GM21576 (cell line): ENCODE measurements at regions not wholly inside any gene's neighbourhood (a gene's known extent, or its start where the extent isn't known, plus 50 kb on each side); places are given as distances from the start of the nearest gene placed in this dataset.

ENCODE experiments used
- ATAC-seq: cut with Tn5 transposase; IDR thresholded peaks from one replicate; pipeline ENCODE4 v1.9.1; 2021; ENCODE audit warnings: mild to moderate bottlenecking, moderate library complexity; ENCODE audit not compliant: unreplicated experiment

DNA sequence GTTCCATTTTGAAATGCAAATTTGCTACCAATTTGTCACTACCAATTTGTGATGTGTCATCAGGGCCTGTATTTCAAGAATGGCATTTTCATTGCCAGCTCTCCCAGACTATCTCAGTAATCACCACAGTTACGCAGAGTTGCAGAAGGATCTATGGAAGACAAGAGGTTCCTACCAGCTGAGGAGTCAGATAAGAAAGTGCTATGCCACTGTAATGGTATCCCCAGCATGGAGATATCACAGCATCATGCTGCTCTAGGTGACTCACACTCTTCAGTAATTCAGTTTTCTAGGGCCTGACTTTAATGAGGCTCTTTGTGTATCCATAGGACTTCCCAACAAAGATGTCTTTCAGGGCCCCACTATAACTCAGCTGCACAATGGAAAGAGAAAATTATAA, 490.3 kb downstream of the ARHGEF28 start:
- ATAC-seq: no peak

- no peak for ATAC-seq
Measured at GRCh38 chr5:74113927-74114326, 487.9 kb downstream of the ARHGEF28 start.

DNA sequence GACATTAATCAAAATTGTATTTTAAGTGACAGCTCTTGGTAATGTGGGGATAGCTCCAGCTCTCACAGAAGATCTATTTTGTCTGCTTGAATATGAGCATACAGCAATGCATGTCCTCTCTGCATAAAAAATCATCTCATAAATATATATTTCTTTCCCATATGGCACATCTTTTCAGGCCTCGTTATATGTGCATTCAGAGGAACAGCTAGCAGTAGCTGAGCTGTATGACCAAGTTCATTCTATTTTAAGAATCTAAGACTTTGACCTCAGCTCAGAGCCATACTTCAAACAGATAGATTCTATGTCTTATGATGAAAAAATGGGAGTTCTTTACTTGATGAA, 487.2 kb downstream of the ARHGEF28 start:
- ATAC-seq: no peak

- ATAC-seq: no peak
Measured at GRCh38 chr5:74112372-74113195, 486.6 kb downstream of the ARHGEF28 start.

GRCh38 chr5:74111764-74112163, 485.8 kb downstream of the ARHGEF28 start:
- ATAC-seq: no peak

DNA sequence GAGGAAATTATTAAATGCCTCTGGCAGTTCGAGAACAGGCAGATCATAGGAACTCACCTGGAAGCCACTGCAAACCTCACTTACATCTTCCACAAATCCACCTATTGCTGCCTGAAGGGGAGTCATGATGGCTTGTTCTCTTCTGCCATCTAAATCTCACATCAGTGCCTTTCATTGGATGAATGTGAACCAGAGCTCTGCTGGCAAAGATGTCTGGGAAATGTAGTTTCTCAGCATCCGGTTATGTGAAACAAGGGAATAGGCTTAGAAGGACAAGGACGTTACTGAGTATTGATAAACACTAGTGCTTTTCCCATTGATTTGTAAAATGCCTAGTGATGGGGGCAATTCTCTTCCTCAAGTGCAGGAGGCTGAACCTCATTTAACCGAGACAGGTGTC, 483.3 kb downstream of the ARHGEF28 start:
- no peak for ATAC-seq

GRCh38 chr5:74107899-74108298, 481.9 kb downstream of the ARHGEF28 start:
- no peak for ATAC-seq

- no peak for ATAC-seq
Measured at GRCh38 chr5:74105126-74105780, 479.3 kb downstream of the ARHGEF28 start.

DNA sequence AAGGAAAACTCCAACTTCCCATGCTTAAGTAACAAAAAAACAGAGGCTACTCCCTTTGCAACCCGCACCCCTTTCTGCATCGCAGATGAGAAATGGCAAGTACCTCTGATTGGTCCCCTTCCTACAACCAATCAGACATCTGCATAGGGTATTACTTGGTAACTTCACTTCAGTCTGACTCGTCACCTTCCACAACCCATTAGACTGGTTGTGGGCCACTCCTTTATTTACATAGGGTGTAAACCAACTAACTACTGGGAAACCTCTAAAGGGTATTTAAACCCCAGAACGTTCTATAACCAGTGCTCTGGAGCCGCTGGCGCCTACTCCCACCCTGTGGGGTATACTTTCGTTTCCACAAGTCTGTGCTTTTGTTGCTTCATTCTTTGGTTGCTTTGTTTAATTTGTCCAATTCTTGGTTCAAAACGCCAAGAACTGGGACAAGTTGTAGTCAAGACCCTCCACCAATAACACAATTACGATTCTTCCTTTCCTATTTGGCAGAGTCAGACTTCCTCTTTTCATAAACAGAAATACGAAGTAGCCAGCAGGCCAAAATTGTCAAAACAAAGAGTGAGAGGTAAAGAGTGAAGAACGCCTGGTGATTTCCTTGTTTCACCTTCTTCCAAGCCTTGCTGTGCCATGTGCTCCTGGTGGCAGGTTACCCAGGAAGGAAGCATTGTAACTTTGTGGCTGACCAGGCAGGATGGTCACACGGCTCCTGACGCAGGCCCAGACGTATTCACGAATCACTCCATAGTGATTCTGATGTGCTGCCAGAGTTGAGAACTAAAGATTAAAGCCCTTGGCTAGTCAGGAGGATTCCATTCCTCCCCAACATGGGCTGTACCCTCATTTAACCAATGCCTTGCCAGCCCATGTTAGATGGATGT, 477.4 kb downstream of the ARHGEF28 start:
- ATAC-seq: no peak

DNA sequence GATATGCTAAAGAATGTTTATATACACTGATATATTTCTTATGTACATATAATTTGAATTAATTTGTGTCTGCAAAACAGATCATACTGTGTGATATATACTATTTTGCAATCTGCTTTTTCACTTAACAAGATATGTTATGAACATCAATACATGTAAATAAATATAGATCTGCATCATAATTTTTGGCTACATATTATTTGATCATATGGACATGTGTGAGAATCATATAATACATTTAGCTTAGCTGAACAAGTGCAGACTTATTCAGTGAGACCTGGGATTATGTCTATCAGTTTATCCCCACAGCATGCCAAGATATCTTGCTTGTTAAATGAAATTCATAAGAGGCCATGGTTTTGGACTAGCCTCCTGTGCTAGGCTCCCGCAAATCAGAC, 474.3 kb downstream of the ARHGEF28 start:
- ATAC-seq: no peak

DNA sequence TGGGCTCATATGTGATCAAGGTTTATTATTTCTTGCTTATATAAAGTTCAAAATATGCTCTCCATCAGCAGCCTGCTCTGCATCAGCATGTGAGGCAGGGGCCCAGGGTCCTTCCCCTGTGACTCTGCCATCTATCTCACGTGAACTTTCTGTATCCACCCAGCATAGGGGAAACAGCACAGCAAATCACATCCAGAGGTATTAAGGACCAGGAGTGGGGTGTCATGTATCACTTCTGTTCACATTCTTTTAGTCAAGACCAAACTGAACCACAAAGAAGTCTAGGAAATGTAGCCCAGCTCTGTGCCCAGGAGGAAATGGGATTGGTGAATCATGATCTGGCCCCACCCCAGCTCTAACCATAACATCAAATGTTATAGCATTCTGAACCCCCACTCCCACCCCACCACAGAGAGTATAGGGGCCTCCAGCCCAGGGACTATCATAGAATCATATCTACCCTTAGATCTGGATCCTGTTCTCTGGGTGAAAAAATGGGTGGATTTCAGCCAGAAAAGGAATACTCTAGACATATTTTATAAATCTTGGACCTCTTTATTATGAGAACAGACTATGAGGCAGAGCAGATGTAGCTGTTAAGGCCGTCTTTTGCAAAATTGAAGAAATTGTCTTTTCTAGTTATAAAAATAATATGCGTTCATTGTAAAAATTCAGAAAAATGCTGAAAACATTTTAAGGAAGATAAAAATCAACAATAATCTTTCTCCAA, 473.7 kb downstream of the ARHGEF28 start:
- ATAC-seq: no peak

- ATAC-seq: no peak
Measured at GRCh38 chr5:74098941-74099340, 472.9 kb downstream of the ARHGEF28 start.

DNA sequence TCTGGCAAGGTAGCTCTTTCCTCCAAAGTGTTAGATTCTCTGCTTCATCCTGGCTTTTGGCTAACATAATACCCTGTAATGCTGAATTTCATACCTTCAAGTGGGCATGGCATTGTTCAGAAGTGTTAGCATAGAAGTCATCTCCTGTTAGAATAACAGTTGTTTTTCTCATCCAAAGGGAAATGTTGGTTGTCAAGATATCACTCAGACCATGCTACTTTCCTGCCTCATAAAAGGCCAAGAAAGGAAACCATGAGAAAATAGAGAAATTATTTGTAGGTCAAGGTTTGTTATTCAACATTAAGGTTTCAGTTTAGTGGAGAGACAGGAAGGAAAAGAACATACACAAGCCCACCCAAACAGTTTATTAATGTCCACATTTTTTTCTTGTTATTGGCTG, 472.5 kb downstream of the ARHGEF28 start:
- no peak for ATAC-seq

GRCh38 chr5:74096325-74096724, 470.3 kb downstream of the ARHGEF28 start:
- no peak for ATAC-seq

DNA sequence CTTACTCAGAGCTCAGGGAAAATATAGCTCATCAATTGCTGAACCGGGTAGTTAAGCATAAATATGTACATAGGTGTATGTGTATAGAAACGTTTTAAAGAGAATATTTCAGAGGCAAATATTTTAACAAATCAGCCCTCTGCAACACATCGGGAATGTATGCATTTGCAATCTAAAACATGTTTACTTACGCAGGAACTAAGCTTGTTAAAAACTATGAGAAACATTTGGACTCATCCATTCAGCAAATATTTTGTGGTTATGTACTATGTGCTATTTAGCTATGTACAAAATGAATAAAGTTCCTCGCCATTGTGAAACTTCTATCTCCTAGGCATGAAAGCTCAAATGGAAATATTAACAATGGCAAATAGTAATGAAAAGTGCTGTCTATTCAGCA, 469.9 kb downstream of the ARHGEF28 start:
- ATAC-seq: no peak

DNA sequence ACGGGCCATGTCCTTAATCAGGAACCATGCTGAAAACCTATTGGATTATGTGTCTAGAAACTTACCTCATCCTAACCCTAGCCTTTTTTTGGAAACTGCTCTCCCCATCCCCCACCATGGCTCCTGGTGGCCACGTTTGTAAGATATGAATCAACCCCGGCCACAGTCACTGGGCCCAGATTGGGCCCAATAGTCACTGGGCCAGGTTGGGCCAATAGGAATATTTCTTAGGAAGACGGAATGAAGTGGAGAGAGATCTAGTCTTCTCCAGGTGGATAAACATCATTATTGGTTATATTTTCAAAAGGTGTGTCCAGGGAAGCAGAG, 468.7 kb downstream of the ARHGEF28 start:
- ATAC-seq: no peak

- no peak for ATAC-seq
Measured at GRCh38 chr5:74094096-74094781, 468.2 kb downstream of the ARHGEF28 start.

- no peak for ATAC-seq
Measured at GRCh38 chr5:74093561-74093960, 467.6 kb downstream of the ARHGEF28 start.

DNA sequence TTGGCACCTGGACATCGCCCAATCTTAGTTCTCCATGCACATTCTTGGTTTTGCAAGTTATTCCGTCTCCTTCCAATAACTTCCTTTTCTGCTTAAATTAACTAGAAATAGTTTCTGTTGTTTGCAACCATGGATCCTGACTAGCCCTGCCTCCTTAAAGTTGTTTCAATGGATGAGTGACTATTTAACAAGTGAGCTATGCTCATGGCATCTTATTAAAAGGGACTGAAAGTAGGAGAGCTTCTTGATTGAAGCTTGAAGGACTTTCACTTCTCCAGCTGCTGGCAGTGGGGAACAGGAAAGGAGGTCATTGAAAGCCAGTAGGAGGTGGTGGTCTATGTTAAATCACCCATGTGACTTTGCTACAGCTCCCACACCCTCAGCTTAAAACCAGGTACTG, 466.8 kb downstream of the ARHGEF28 start:
- no peak for ATAC-seq

DNA sequence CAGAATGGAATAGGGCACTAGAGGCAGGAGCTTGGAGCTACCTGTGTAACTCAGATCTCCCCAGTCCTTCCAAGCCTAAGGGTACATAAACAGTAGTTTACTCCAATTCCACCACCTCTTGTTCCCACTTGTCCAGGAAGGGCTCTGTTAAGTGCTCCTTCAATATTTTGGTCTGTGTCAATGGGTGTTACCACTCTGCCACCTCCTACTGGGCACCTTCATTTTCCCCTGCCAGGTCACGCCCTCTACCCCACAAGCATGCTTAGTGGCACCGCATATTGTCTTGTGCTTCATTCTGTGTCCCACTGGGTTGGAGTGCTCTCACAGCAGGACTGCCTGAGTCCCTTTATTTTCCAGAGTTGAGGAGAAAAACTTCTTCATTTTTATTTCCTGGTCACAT, 459.8 kb downstream of the ARHGEF28 start:
- no peak for ATAC-seq

DNA sequence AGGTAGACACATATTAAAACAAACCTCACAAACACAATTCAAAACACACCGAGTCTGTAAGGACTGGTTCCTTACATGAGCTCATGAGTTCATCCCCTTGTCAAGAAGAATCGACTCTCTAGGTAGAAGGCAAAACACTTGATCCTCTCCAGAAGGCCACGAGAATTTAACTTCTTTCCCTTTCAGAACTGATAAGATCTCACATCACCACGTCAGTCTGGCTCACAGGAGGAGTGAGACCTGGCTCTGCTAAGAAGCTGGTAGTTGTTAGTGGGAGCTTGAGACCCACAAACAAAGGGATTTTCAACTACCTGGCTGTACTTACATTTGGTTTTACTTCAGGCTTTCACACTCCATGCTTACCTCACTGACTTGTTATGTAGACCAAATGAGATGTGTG, 459.2 kb downstream of the ARHGEF28 start:
- no peak for ATAC-seq
